ENCODE measurements at regions not wholly inside any gene's neighbourhood (a gene's known extent, or its start where the extent isn't known, plus 50 kb on each side); places are given as distances from the start of the nearest gene placed in this dataset.

GRCh38 chr3:193829781-193830180, 236.8 kb downstream of the OPA1 start:
- TF ChIP-seq CTCF (IDR thresholded peaks at IDR 0.05; ENCODE audit: low read depth, low read length, poor library complexity, severe bottlenecking) = no peak
- TF ChIP-seq EZH2phosphoT487 (IDR thresholded peaks at IDR 0.05; ENCODE audit: borderline replicate concordance, low read length) = no peak
